GM18519 (cell line): ENCODE measurements at regions not wholly inside any gene's neighbourhood (a gene's known extent, or its start where the extent isn't known, plus 50 kb on each side); places are given as distances from the start of the nearest gene placed in this dataset.

Experiments
- ATAC-seq: cut with Tn5 transposase; IDR thresholded peaks from one replicate; pipeline ENCODE4 v1.9.1; 2021; ENCODE audit warnings: mild to moderate bottlenecking, moderate library complexity; ENCODE audit not compliant: unreplicated experiment, low FRiP score

DNA sequence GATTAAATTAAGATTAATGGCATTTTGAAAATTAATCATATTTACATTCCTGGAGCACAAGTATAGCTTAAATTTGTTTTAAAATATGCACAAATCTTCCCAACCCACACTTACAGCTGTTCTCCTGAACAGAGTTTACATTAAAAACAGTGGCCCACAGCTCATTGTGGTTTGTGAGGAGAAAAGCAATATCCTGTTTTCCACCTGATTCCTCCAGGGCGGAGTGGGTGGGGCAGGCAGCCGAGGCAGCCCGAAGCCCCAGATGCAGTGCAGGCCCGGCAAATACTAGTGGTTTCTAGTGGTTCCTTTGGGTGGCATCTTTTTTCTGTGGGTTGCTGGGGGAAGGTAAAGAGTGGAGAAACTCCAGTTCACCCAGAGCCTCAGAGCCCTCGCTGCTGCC, 280.8 kb downstream of the ARHGAP12 start:
- ATAC-seq: no peak

DNA sequence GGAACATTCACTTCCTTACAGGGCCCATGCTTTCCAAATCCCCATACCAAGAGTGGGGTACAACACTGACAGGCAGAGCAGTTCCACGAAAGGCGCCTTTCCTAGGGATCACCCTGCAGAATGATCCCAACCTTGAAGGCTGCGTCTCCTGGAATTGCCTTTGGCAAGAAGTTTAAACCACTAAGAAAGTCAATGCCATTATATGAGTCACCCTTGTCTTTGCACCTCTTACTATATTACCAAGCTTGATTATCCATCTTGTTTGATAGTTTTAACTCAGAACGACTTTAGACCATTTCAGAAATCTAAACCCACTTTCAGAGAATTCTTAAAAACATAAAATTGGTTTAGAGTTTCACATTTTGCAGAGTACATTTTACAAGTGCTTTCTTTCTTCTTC, 282.1 kb downstream of the ARHGAP12 start:
- ATAC-seq: no peak

DNA sequence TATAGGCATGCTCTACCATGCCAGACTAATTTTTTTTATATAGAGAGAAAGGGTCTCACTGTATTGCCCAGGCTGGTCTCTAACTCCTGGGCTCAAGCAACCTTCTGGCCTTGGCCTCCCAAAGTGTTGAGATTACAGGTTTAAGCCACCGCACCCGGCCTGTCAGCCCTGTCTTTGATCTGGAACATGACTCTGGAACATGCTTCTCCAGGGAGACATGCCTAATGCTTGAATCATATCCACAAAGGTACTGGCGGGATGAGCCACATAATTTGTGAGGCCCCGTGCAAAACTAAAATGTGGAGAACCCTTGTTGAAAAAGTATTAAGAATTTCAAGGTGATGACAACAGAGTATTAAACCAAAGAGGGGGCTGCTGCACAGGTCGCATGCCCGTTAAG, 282.8 kb downstream of the ARHGAP12 start:
- no peak for ATAC-seq

DNA sequence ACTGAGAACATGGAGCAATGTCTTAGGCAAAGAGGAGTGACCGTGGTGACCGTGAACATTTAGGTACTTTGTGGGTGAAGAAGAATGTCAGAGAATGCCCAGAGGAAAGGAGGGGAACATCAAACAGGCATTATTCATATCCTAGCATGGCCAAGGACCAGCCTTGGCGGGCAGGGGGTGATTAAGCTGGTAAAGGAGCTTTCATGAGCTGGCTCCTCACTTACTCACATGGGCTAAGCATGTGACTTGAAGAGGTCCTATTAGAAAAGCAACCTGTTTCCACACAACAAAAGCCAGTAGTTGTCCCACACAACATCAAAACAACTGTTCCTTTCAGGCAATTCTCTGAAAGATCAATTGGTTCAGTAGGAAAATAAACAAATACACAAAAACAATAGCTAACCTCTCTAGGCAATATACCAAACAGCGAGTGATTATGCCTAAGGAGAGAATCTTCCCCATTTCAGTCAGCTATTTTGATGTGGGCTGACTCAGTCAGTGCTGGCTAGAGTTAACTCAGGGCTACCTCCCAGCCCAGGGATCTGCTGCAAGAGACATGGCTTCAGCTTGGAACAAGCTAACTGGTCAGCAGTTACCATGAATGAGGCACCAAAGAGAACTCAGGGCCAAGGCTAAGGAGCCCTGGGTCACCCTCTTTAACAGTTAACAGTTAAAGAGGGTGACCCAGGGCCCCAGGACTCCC, 283.5 kb downstream of the ARHGAP12 start:
- no peak for ATAC-seq

DNA sequence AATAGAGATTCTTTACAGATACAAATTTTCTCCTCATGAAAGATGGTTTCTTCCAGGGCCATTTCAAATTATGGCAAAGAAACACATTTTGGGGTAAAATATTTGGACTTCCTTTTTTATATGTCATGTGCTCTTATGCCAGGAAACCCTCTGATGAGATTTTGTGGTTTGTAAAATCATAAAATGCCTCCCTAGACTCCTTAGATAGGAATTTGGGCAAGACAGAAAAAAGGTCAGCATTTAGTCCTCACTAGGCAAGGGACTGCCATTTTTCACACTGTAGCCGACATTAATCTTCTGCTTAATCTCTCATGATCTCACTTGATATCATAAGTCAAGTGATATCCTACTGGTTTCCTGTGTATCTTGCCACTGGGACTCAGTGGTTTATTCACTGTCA, 286.4 kb downstream of the ARHGAP12 start:
- ATAC-seq: no peak

DNA sequence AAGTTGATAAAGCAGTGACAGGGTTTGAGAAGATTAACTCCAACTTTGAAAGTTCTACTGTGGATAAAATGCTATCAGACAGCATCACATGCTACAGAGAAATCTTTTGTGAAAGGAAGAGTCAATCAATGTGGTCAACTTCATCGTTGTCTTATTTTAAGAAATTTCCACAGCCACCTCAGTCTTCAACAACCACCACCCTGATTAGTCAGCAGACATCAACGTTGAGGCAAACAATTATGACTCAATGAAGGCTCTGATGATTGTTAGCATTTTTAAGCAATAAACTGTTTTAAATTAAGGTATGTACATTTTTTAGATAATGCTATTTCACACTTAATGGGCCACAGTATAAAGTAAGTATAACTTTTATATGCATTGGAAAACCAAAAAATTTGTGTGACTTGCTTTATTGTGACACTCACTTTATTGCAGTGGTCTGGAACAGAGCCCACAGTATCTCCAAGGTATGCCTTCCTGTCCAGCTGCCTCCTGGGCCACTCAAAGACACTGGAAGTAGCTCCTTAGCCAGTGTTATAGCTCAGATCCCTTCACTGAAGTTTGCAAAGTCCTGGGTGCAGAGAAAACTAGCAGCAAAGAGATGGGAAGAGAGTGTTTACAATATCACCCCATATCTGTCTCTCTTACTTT, 293.1 kb downstream of the ARHGAP12 start:
- ATAC-seq: no peak

DNA sequence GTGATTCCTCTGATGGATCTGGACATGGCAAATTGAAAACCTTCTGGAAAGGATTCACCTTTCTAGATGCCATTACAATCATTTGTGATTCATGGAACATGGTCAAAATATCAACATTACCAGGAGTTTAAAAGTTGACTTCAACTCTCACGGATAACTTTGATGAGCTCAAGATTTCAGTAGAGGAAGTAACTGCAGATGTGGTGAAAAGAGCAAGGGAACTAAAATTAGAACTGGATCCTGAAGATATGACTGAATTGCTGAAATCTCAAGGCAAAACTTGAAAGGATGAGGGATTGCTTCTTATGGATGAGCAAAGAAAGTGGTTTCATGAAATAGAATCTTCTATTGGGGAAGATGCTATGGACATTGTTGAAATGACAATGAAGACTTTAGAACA, 293.6 kb downstream of the ARHGAP12 start:
- no peak for ATAC-seq

DNA sequence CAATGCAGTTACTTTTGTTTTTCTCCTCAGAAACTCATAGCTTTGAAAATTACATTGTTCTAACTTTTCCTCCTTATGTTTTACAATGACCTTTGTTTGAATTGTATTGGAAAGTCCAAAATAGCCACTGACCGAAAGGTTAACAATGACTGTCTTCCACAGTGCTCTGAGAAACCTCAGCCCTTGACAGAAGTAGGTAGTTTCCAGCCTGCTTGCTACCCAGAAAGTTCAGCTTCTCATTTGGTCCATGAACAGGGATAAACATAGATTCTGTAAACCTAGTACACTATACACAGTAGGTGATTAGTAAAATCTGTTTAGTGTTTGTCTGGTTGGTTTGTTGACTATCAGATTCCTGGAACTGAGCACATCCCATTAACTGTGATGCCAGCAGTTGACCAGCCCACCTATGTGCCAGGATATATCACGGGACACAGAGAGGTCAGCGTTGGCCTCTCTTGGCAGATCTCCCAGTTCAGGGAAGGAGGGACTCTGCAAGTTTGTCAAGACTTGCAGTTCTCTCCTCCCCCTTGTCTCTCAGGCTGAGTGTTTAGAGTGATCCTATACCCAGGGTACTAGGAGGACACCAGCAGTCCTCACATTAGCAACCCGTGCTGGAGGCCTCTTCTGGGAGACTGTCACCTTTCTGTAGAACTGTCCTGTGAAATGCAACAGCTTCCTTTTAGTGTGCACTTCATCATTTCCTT, 297.6 kb downstream of the ARHGAP12 start:
- ATAC-seq: no peak

DNA sequence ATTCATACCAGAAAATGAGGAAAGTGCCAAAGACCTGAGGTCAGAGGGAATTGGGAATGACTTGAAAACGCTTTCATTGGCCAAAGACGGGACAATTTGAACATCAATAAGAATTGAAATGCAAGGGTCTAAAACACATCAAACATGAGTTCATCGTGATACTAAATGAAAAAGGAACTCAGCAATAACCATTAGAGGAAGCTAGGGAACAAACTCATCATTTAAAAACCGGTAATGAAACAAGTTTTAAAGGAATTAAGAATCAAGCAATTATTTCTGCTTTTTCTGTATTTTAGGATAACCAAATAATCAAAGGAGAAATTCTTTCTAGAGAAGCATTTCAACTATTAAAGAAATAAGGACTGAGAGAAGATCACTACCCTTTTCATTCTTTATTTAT, 303.1 kb downstream of the ARHGAP12 start:
- no peak for ATAC-seq

DNA sequence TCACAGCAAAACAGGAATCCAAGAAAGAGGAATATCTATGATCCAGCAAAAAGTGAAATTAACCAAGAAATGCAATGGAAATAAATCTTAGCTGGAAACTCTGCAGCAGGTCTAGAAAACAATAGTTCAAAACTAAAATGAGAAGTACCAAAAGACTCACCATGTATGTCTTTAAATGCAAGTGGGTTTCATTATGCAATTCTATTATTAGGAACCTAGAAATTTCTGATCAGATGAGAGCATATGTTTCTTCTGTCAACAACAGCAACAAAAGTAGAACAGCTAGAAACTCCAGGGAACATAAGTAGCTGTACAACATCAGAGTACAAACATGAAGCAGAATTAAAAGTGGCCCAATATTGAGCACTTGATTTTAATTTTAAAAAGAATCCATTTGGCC, 304.0 kb downstream of the ARHGAP12 start:
- ATAC-seq: no peak

DNA sequence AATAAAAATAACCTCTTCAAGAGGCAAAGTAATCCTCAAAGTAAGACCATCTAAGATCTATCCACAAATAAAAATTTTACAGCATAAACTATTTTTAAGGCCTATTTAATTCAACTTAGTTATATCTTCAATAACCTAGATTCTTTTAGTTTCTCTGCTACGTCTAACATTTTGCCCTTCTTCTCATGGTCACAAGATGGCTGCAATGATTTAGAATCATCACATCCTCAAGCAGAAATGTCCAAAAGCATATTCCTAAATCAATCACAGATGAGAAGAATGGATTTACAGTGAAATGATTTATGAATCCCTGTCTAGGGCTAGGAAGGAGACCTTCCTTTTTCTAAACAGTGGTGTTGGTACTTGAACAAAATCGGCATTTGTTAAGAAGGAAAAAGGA, 304.7 kb downstream of the ARHGAP12 start:
- no peak for ATAC-seq

DNA sequence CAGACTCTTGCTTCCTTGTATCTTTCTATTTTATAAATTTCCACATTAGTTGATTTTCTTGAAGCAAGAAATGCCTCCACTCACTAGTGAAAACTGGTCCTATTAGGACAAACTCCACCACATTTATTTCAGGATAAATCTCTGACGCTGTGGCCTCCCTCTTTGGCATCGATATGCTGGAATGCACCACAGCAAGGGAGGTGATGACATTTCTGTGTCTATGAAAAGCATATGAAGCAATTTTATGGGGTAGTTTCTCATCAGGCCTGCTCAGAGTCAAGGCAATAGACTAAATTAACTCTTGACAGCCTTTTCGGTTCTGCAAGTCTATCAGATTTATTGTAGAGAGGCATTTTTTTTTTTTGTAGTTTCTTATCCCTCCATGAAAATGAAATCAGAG, 304.4 kb downstream of the ZEB1 start:
- no peak for ATAC-seq

DNA sequence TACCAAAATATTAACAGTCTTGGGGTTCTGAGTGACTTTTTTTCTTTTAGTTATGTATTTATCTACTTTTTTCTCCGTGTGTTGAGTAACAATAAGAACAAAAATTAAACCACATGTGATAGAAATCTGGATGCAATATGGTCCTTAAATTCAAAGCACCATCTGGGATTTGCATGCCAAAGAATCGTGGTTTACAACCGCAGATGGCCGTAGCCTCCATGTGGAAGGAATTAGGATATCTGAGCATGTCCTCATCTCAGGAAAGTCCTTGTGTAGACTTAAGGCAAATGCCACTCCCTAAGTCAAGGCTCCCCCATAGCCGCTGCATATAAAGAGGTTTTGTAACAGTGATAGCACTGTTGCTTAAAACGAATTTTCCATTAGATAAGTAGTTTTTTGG, 304.0 kb downstream of the ZEB1 start:
- ATAC-seq: no peak

DNA sequence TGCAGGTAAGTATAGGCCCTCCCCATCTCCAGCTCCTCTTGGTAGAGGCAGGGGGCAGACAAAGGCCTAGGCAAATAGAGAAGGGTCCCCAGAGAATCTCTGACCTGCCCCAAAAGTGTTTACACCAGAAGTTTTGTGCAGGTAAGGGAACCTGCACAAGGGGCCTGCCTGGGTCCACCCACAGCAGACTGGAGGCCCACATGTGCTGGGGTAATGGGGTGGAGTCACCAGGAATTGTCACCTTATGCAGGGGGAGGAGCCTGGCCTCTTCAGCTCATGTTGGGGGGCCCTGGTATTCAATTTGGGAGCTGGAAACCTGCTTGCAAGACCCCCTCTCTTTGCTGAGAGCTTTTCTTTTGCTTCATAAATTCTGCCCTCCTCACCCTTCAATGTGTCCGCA, 302.7 kb downstream of the ZEB1 start:
- no peak for ATAC-seq

DNA sequence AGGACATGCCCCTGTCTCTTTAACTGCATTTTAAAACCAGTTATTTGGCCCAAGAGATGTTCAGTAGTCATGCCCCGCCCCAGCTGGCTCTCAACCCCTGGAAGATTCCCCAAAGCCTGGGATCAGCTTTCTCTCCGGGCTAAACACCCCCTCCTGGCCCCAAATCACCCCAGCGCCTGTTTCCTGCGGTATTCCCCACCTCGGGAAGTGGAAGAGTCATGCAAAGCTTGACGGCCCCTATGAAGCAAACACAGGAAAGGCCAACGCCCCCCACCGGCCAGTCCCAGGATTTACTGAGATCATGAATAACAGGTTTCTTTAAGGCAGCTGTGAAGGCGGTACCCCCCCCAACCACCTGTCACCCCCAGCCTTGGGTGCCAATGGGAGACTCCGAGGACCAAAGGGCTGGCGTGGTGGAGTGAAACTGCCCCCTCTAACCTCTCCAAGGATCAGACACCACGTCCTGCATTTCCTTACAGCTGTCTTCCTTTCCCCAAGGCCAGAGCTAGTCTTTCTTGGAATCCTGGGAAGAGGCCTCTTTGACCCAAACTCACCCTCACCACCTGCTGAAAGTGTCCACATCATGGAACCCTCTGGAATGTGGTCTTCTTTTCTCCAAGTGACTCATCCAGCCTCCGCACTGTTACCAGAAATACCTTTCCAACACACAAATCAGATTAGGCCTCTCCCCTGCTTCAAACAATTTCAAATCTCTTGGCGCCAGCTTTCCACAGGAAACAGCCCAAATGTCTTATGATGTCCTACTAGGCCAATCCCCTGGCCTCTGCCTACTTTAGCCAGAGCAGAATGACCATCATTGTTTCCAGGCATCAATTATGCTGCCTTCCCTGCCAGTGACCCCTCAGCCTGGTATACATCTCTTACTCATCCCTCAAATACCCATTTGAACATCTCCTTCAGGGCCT, 301.5 kb downstream of the ZEB1 start:
- no peak for ATAC-seq

DNA sequence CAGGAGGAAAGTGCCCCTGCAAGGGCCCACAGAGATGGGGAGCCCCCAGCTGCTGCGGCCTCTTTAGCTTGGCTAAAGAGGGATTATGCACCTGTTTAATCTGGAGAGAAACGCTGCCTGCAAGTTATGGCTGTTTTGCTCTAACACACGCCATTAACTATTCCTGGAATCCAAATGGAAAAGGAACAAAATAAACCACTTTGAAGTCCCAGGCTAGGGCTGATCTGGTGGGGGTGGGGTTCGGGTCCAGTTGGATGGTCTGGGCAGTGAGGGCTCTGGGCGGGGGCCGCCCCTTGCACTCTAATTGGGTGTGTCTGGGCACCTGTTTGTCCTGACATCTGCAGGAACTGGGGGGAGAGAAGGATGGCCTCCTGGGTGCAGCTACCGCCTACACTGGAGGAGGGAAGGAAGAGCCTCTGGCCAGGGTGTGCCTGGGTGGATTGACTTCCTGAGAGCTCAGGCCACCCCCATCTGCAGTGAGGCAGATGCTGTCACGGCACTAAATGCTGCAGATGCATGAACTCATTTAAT, 300.6 kb downstream of the ZEB1 start:
- ATAC-seq: no peak

DNA sequence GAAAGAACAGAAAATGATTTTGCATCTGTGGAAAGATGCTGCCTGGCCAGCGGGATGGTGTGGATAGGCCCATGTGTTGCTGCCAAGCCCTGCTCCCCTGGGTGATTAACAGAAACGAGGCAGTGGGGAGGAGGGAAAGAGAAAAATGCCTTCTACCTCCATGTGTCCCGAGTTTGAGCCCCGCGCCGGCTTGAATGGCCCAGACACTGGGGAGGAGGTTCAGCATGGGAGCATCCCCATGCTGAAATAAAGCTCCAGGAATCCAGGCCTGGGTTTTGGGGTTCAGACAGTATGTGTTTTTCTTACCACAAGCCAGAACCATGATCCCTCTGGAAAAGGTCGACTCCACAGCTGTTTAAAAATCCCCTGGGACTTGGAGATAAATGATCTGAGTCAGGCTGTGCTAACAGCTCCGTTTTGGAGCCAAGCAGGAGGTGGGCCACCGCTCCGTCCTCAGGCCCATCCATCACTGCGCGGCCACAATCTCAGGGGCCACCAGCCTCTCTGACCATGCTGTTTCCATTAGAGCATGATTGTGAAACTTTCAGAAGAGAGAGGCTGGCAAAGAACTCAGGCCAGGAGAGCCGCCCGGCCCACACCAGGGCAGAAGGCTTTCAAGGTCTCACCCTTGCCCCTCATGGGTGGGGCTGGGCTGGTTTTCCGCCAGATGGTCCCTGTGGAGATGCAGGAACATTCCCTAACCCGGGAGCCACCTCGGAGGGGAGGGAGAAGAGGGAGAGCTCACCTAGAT, 299.7 kb downstream of the ZEB1 start:
- ATAC-seq: no peak

DNA sequence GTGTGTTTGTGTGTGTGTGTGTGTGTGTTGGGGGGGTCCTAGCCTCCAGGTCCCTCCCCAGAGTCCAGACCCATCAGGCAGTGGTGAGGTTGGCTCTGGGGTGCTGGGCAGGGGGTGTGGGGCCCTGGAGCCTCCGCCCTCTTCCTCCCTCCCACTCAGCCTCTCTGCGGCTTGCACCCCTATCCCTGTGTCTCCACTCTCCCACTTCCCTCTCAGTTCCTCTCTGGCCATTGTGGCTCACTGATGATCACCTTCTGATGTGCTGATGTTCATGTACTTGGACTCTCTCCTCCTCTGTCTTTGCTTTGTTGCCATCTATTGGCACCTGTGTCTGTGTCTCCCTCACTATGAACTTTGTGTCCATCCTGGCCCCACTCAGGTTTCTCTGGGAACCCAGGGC, 298.7 kb downstream of the ZEB1 start:
- ATAC-seq: no peak

DNA sequence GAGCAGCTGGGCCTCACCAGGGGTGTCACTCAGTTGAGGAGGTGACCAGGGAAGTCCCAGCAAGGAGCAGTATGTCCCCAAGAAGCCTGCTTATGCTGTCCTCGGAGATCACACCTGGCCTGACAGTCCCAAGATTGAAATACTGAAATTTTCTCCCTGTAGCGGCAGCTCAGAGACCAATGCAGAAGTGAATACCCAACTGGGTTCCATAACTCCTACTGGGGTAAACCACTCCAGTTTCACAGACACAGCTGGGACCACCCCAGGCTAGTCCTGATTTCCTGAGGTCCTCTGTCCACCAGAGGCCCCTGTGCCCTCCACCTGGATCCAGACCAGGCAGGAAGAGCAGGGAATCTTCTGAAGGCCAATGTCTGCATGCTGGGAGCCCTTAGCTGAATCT, 298.1 kb downstream of the ZEB1 start:
- ATAC-seq: no peak

DNA sequence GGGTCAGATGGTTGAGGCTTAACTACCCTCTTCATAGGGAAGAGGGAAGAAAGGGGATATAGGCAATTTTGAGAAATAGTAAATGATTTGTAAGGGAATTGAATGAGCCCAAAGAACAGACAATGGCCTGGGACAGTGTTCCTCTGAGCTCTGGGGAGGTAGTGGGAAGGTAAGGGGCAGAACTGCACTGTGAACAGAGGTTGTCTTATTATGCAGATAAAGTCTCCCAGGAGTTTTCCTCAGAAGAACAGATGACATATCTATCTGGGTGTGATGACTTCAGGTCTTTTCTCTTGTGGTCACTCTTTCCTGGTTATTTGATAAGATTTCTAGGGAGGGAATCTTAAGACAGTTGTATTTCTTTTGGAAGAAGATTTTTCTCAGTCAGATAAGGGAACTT, 296.1 kb downstream of the ZEB1 start:
- no peak for ATAC-seq
